A673 (cell line): ENCODE measurements at regions not wholly inside any gene's neighbourhood (a gene's known extent, or its start where the extent isn't known, plus 50 kb on each side); places are given as distances from the start of the nearest gene placed in this dataset.

Experiments used
- BruUV-seq: library from RNA; stranded (reverse); fragments of 400-500 nt; replicated peaks from 2 replicates; lab custom pipeline; 2021; lab: Mats Ljungman, UMichigan
- CTCF ChIA-PET: fragments of 300-600 bp; sonication (Branson Sonifier 250); formaldehyde crosslinking; loops from one replicate; lab custom pipeline; 2022; ENCODE audit warnings: antibody characterized with exemption; lab: Charles Lee
- POLR2A ChIA-PET: fragments of 300-600 bp; sonication (Branson Sonifier 250); formaldehyde crosslinking; loops from one replicate; lab custom pipeline; 2022; ENCODE audit warnings: antibody characterized with exemption; ENCODE audit not compliant: low non-redundant PET; lab: Charles Lee
- DNase-seq: peaks from one replicate; pipeline ENCODE4 v3.0.0-alpha.2; 2015; ENCODE audit warnings: low spot score
- H3K27ac ChIP-seq: fragments of 200-600 bp; sonication (generic); 2 replicates; pipeline ENCODE4 v1.5.1; 2016; ENCODE audit warnings: mixed run types, low read depth, mild to moderate bottlenecking, mixed read lengths, antibody characterized with exemption, low read length; ENCODE audit not compliant: poor library complexity, severe bottlenecking
- H3K27me3 ChIP-seq: fragments of 200-600 bp; sonication (generic); replicated peaks from 2 replicates; pipeline ENCODE4 v1.6.1; 2017; ENCODE audit warnings: mixed run types, low read depth, mild to moderate bottlenecking, mixed read lengths, antibody characterized with exemption, low read length; ENCODE audit not compliant: insufficient read depth, poor library complexity
- H3K36me3 ChIP-seq: fragments of 200-600 bp; sonication (generic); 2 replicates; pipeline ENCODE4 v1.6.1; 2016; ENCODE audit warnings: mixed run types, mild to moderate bottlenecking, mixed read lengths, antibody characterized with exemption, low read length; ENCODE audit not compliant: insufficient read depth, poor library complexity, severe bottlenecking
- H3K4me1 ChIP-seq: fragments of 200-600 bp; sonication (generic); 2 replicates; pipeline ENCODE4 v1.6.1; 2017; ENCODE audit warnings: mixed run types, mild to moderate bottlenecking, mixed read lengths, antibody characterized with exemption, low read length; ENCODE audit not compliant: insufficient read depth, poor library complexity, severe bottlenecking
- H3K4me3 ChIP-seq: fragments of 200-600 bp; sonication (generic); 2 replicates; pipeline ENCODE4 v1.5.1; 2016; ENCODE audit warnings: low read depth, mixed run types, mild to moderate bottlenecking, mixed read lengths, low read length; ENCODE audit not compliant: poor library complexity, severe bottlenecking
- H3K9me3 ChIP-seq: fragments of 200-600 bp; sonication (generic); 2 replicates; pipeline ENCODE4 v1.6.1; 2016; ENCODE audit warnings: mixed run types, low read depth, mild to moderate bottlenecking, mixed read lengths, antibody characterized with exemption, low read length; ENCODE audit not compliant: poor library complexity, severe bottlenecking
- CTCF ChIP-seq: fragments of 300-800, 200-600 bp; sonication (generic); conservative IDR thresholded peaks from 2 replicates; pipeline ENCODE4 v1.5.1; 2017; ENCODE audit warnings: low read depth, mild to moderate bottlenecking, antibody characterized with exemption, low read length, moderate library complexity, mixed read lengths
- EZH2 ChIP-seq: fragments of 200-600 bp; sonication (generic); IDR thresholded peaks from 2 replicates; pipeline ENCODE4 v1.6.1; 2017; ENCODE audit warnings: borderline replicate concordance, low read depth, mild to moderate bottlenecking, mixed read lengths, antibody characterized with exemption, low read length; ENCODE audit not compliant: poor library complexity, severe bottlenecking
- intact Hi-C: fragments of 100-400 bp; cut with micrococcal nuclease; formaldehyde crosslinking; loops from one replicate; pipeline ENCODE4 v1.10.0; 2022; ENCODE audit not compliant: unreplicated experiment

- H3K4me3 ChIP-seq: no peak overlapping the region
- H3K36me3 ChIP-seq: no peaks in the 10 kb centered on the region
- H3K4me1 ChIP-seq: no peaks in the 10 kb centered on the region
- DNase-seq: peak; percentile 78
- BruUV-seq: no TSS peak
- ChIA-PET CTCF (interaction anchor here (1.0 to 2.6 kb wide), 6 partner anchors 11 to 319 kb away, joined by 3 to 19 read pairs (median 6); no protein-coding TSS in a partner anchor), POLR2A (no interaction called here)
- H3K9me3 ChIP-seq: no peaks in the 10 kb centered on the region
- no peaks in the 10 kb centered on the region for H3K27me3 ChIP-seq
- intact Hi-C loops: loop anchor here (2.0 to 5.0 kb wide), 2 partner anchors 84 to 320 kb away; no protein-coding TSS in a partner anchor
- no peak overlapping the region for H3K27ac ChIP-seq
- TF ChIP-seq EZH2: no peak
- TF ChIP-seq CTCF: peak; percentile 96
These were observed 235.8 kb downstream of the NFATC2 start for GRCh38 chr20:51306521-51307358.

- ChIA-PET POLR2A (no interaction called here), CTCF (interaction anchor here (1.6 to 2.6 kb wide), 2 partner anchors 313 to 319 kb away, joined by 3 to 19 read pairs; no protein-coding TSS in a partner anchor)
- intact Hi-C loops: loop anchor here (2.0 to 5.0 kb wide), 2 partner anchors 84 to 319 kb away; no protein-coding TSS in a partner anchor
- BruUV-seq: no TSS peak
- TF ChIP-seq EZH2 (no peak), CTCF (no peak)
- no peak overlapping the region for H3K27ac ChIP-seq
- H3K36me3 ChIP-seq: no peaks in the 10 kb centered on the region
- no peaks in the 10 kb centered on the region for H3K9me3 ChIP-seq
- DNase-seq: no peak
- no peaks in the 10 kb centered on the region for H3K27me3 ChIP-seq
- no peak overlapping the region for H3K4me3 ChIP-seq
- no peaks in the 10 kb centered on the region for H3K4me1 ChIP-seq
These were observed 236.4 kb downstream of the NFATC2 start for GRCh38 chr20:51306081-51306480.

GRCh38 chr20:51305316-51306052 lies 237.0 kb downstream of the NFATC2 start:
- intact Hi-C loops: loop anchor here (2.0 to 5.0 kb wide), 2 partner anchors 83 to 319 kb away; no protein-coding TSS in a partner anchor
- Histone ChIP-seq H3K4me1 (no peaks in the 10 kb centered on the region), H3K36me3 (no peaks in the 10 kb centered on the region), H3K4me3 (no peak overlapping the region), H3K9me3 (peaks cover 4% of the 10 kb centered on the region), H3K27ac (no peak overlapping the region), H3K27me3 (no peaks in the 10 kb centered on the region)
- no peak for DNase-seq
- BruUV-seq: no TSS peak
- TF ChIP-seq EZH2 (no peak), CTCF (no peak)
- CTCF ChIA-PET: interaction anchor here (0.7 to 2.6 kb wide), 4 partner anchors 290 to 318 kb away, joined by 3 to 19 read pairs (median 3); no protein-coding TSS in a partner anchor
- POLR2A ChIA-PET: no interaction called here
